LoVo (cell line): ENCODE measurements at regions not wholly inside any gene's neighbourhood (a gene's known extent, or its start where the extent isn't known, plus 50 kb on each side); places are given as distances from the start of the nearest gene placed in this dataset.
"Not testable (repeated sequence)": the region's sequence is repeated elsewhere in the genome, so short reads cannot be mapped to it uniquely, and the experiment has no call there.

Experiments
- DNase-seq: peaks from one replicate; pipeline ENCODE4 v3.0.0-alpha.2; 2016; ENCODE audit warnings: low spot score

GRCh38 chr18:79579807-79580497 is 99.7 kb upstream of the CTDP1 start:
- no peak for DNase-seq

DNA sequence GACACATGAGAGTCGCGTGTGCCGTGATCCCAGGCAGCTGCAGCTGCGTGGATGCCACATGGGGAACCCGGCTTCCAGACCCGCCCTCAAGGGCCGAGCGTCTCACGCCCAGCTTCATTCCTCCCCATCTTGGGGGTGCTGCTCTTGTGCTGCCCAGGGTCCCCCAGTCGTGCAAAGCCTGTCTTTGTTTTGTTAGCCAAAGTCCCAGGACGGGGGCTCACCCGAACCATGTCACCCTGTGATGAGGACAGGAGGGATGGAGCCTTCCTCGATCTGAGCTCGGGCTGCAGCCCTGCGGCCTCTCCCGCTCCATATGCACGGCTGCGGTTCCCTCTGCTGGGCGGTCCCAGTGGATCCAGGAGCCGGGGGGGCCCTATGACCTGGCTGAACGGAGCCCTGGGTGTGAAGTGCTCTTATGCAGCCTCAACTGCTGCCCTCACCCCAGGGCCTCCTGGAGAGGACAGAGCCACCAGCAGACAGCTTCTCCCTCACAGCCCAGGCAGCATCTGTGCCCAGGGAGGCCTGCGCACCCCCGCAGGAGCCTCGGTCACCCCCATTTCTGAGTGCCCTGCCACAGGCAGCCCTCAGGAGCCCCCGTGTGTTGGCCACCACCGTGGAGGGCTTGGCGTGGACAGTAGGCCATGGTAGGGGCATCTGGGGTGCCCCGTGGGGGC is 99.0 kb upstream of the CTDP1 start:
- no peak for DNase-seq

- no peak for DNase-seq
These were observed 98.2 kb upstream of the CTDP1 start for GRCh38 chr18:79581406-79581805.

DNA sequence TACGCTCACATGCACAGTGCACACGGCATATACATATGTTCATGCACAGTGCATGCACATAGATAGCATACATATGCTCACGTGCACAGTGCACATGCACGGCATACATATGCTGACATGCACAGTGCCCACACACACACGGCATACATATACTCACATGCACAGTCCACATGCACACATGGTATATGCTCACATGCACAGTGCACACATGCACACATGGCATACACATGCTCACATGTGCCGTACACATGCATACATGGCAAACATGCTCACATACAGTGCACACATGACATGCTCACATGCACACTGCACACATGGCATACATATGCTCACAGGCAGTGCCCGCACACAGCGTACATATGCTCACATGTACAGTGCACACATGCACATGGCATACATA is 97.7 kb upstream of the CTDP1 start:
- no peak for DNase-seq

GRCh38 chr18:79582978-79583377 is 96.6 kb upstream of the CTDP1 start:
- DNase-seq: no peak

GRCh38 chr18:79583426-79583825 is 96.2 kb upstream of the CTDP1 start:
- no peak for DNase-seq

DNA sequence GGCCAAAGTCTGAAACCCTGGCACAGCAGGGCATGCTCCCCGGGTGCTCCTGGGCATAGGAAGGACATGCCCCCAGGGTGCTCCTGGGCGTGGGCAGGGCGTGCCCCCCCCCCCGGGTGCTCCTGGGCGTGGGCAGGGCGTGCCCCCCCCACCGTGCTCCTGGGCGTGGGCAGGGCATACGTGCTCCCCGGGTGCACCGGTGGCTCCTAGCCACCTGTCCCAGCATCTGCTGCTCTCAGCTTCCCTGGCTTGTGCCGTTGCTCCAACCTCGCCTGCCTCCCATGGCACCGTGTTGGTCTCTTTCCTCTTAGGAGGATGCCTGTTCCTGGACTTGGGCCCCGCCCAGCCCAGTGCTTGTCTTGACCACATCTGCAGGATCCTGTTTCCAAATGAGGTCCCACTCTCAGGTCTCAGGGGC is 95.6 kb upstream of the CTDP1 start:
- DNase-seq: no peak

- no peak for DNase-seq
These were observed 94.9 kb upstream of the CTDP1 start for GRCh38 chr18:79584491-79585394.

- no peak for DNase-seq
These were observed 93.9 kb upstream of the CTDP1 start for GRCh38 chr18:79585395-79586370.

DNA sequence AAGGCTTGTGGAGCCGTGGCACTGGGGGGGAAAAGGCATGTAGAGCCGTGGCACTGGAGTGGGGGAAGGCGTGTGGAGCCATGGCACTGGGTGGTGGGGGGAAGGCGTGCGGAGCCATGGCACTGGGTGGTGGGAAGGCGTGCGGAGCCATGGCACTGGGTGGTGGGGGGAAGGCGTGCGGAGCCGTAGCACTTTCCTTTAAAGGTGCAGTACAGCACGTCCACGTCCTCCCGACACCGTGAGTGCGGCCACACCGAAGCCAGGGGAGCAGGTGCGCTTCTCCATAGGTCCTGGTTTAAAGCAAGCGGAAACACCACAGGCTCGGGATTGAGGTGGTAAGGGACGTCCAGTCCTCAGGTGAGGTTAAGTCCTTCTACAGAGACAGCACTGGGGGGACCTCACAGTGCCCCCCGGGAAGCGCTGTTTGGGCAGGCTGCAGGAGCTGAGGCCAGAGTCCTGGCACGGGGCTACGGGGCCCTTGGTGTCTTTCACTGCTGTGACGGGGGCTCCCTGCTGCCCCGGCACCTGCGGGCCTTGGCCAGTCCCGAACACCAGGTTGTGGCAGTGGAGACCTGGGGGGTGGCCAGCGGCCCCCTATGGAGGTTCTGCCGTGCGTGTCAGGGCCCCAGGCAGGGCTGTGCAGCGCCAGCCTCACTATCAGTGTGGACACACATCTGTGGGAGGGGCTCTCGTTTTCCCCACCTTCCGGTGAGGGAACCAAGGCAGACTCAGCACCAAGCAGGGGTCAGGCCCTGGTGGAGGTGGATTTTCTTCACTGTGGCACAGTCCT is 93.0 kb upstream of the CTDP1 start:
- no peak for DNase-seq

GRCh38 chr18:79587226-79587741 is 92.3 kb upstream of the CTDP1 start:
- DNase-seq: no peak

- DNase-seq: no peak
These were observed 91.6 kb upstream of the CTDP1 start for GRCh38 chr18:79587779-79588635.

- DNase-seq: no peak
These were observed 90.7 kb upstream of the CTDP1 start for GRCh38 chr18:79588636-79589481.

DNA sequence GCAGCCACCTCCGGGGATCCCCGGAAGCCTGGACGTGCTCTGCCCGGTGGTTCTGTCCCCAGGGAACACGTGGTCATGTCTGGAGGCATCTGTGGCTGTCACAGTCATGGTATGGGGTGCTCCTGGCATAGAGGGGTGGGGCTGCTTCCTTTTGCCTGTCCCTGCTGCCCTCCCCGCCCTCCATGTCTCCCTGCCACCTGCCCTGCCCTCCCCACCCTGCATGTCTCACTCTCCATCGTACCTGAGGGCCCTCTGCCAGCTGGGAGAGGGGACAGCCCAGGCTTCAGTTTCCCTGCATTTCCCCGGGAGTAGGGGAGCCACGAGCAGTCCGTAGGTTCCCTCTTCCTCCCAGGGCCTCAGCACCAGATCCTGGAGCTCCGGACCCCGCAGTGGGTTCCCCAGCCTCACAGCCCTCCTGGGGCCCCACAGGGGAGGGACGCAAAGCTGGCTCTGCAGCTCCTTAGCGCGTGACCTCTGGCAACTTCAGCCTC is 90.0 kb upstream of the CTDP1 start:
- DNase-seq: no peak

GRCh38 chr18:79590191-79591031 is 89.2 kb upstream of the CTDP1 start:
- no peak for DNase-seq

- DNase-seq: no peak
These were observed 88.6 kb upstream of the CTDP1 start for GRCh38 chr18:79591032-79591308.

DNA sequence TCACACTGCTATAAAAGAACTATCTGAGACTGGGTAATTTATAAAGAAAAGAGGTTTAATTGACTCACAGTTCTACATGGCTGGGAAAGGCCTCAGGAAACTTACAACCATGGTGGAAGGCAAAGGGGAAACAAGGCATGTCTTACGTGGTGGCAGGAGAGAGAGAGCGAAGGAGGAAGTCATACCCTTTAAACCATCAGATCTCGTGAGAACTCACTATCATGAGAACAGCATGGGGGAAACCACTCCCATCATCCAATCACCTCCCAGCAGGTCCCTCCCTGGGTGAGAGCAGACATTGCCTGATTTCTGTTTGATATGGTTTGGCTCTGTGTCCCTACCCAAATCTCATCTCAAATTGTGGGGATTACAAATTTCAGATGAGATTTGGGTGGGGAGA is 86.9 kb upstream of the CTDP1 start:
- DNase-seq: not testable (repeated sequence)

- no peak for DNase-seq
These were observed 83.7 kb upstream of the CTDP1 start for GRCh38 chr18:79595876-79596374.
